ENCODE measurements at regions not wholly inside any gene's neighbourhood (a gene's known extent, or its start where the extent isn't known, plus 50 kb on each side); places are given as distances from the start of the nearest gene placed in this dataset.

GRCh38 chr4:115929373-115929772, 816.0 kb upstream of the NDST4 start:
- Histone ChIP-seq H2BK5ac (ENCODE audit: low read depth, low read length, poor library complexity, severe bottlenecking) (no peak overlapping the region), H2AK5ac (ENCODE audit: low read depth, low read length) (no peak overlapping the region), H2AFZ (replicated peaks; ENCODE audit: low read length, poor library complexity) (no peak overlapping the region), H3K14ac (replicated peaks; ENCODE audit: low read depth, low read length) (no peak overlapping the region), H4K91ac (ENCODE audit: insufficient read depth, low read depth, low read length) (no peak overlapping the region), H2AK9ac (replicated peaks; ENCODE audit: low read depth, low read length, poor library complexity) (no peak overlapping the region), H4K8ac (ENCODE audit: low read depth in 2 of 2, low read length in 2 of 2) (no peak overlapping the region), H3K4me2 (ENCODE audit: low read depth, low read length) (no peak overlapping the region), H2BK120ac (ENCODE audit: low read depth, low read length) (no peak overlapping the region), H3K27me3 (ENCODE audit: control insufficient read depth, insufficient read depth, low read length) (no peaks in the 10 kb centered on the region), H4K5ac (ENCODE audit: low read depth, low read length) (no peak overlapping the region), H3K9me1 (ENCODE audit: insufficient read depth, low read length) (no peaks in the 10 kb centered on the region), H3K36me3 (ENCODE audit: control insufficient read depth, insufficient read depth, low read length) (no peaks in the 10 kb centered on the region), H2BK20ac (ENCODE audit: low read depth, low read length) (no peak overlapping the region), H3K9me3 (ENCODE audit: control insufficient read depth, insufficient read depth, low read length) (peaks cover 2% of the 10 kb centered on the region; the same call in 1 of the 2 replicates), H2BK15ac (ENCODE audit: low read depth, low read length) (no peak overlapping the region), H3K4me1 (ENCODE audit: control insufficient read depth, insufficient read depth, low read length) (no peaks in the 10 kb centered on the region), H3K79me1 (ENCODE audit: low read depth in 1 of 2, low read length in 2 of 2) (no peaks in the 10 kb centered on the region), H3K23ac (ENCODE audit: low read depth, low read length) (no peak overlapping the region), H3K4me3 (ENCODE audit: insufficient read depth, low read depth, low read length) (no peak overlapping the region), H3K27ac (ENCODE audit: insufficient read depth, low read length) (no peak overlapping the region), H3K4ac (ENCODE audit: low read depth, low read length) (no peak overlapping the region), H3K56ac (ENCODE audit: extremely low read depth, insufficient read depth, low read length) (no peak overlapping the region), H3K18ac (ENCODE audit: low read depth, low read length) (no peak overlapping the region), H4K20me1 (ENCODE audit: insufficient read depth, low read length) (no peaks in the 10 kb centered on the region), H3K9ac (ENCODE audit: low read depth, low read length) (no peak overlapping the region)
- ATAC-seq (ENCODE audit: low read depth) (no peak), DNase-seq (no peak)
- dilution Hi-C loops (cut with HindIII; ENCODE audit: low sequenced_read_pairs, unreplicated experiment) (no loop called here), intact Hi-C loops (cut with micrococcal nuclease) (no loop called here), in situ Hi-C loops (cut with MboI; ENCODE audit: low sequenced_read_pairs) (no loop called here)
- TF ChIP-seq RAD21 (IDR thresholded peaks at IDR 0.05; ENCODE audit: low read length) (no peak), FOS (IDR thresholded peaks at IDR 0.05; ENCODE audit: low read depth, low read length) (no peak), NFE2L2 (IDR thresholded peaks at IDR 0.05; ENCODE audit: low read depth, low read length) (no peak), MAFK (IDR thresholded peaks at IDR 0.05; ENCODE audit: low read depth, low read length) (no peak), CEBPB (IDR thresholded peaks at IDR 0.05; ENCODE audit: low read depth, low read length) (no peak), POLR2A (IDR thresholded peaks at IDR 0.05; ENCODE audit: low read depth, low read length) (no peak), MXI1 (IDR thresholded peaks at IDR 0.05; ENCODE audit: borderline replicate concordance, low read depth, low read length) (no peak), CHD1 (IDR thresholded peaks at IDR 0.05; ENCODE audit: low read depth, low read length) (no peak), MAZ (IDR thresholded peaks at IDR 0.05; ENCODE audit: borderline replicate concordance, low read depth, low read length) (no peak), RFX5 (IDR thresholded peaks at IDR 0.05; ENCODE audit: low read depth, low read length) (no peak), BHLHE40 (IDR thresholded peaks at IDR 0.05; ENCODE audit: low read depth, low read length) (no peak), SMC3 (IDR thresholded peaks at IDR 0.05; ENCODE audit: low read depth, low read length) (no peak), RCOR1 (IDR thresholded peaks at IDR 0.05; ENCODE audit: insufficient replicate concordance, low read length) (no peak)
- TF ChIP-seq, protein P1, sequence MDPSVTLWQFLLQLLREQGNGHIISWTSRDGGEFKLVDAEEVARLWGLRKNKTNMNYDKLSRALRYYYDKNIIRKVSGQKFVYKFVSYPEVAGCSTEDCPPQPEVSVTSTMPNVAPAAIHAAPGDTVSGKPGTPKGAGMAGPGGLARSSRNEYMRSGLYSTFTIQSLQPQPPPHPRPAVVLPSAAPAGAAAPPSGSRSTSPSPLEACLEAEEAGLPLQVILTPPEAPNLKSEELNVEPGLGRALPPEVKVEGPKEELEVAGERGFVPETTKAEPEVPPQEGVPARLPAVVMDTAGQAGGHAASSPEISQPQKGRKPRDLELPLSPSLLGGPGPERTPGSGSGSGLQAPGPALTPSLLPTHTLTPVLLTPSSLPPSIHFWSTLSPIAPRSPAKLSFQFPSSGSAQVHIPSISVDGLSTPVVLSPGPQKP (IDR thresholded peaks at IDR 0.05; ENCODE audit: borderline replicate concordance, low read depth, low read length): no peak
- TF ChIP-seq, protein P2, sequence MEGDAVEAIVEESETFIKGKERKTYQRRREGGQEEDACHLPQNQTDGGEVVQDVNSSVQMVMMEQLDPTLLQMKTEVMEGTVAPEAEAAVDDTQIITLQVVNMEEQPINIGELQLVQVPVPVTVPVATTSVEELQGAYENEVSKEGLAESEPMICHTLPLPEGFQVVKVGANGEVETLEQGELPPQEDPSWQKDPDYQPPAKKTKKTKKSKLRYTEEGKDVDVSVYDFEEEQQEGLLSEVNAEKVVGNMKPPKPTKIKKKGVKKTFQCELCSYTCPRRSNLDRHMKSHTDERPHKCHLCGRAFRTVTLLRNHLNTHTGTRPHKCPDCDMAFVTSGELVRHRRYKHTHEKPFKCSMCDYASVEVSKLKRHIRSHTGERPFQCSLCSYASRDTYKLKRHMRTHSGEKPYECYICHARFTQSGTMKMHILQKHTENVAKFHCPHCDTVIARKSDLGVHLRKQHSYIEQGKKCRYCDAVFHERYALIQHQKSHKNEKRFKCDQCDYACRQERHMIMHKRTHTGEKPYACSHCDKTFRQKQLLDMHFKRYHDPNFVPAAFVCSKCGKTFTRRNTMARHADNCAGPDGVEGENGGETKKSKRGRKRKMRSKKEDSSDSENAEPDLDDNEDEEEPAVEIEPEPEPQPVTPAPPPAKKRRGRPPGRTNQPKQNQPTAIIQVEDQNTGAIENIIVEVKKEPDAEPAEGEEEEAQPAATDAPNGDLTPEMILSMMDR (conservative IDR thresholded peaks at IDR 0.05; ENCODE audit: low read depth, low read length): no peak
- TF ChIP-seq, protein P3, sequence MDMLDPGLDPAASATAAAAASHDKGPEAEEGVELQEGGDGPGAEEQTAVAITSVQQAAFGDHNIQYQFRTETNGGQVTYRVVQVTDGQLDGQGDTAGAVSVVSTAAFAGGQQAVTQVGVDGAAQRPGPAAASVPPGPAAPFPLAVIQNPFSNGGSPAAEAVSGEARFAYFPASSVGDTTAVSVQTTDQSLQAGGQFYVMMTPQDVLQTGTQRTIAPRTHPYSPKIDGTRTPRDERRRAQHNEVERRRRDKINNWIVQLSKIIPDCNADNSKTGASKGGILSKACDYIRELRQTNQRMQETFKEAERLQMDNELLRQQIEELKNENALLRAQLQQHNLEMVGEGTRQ (IDR thresholded peaks at IDR 0.05; ENCODE audit: low read depth, low read length): no peak
- no CpG with 5 or more reads among the region's 1 CpG for WGBS, 2 experiments (ENCODE audit: extremely low coverage in 2 of 2, insufficient read length in 1 of 2)
- POLR2A ChIA-PET (ENCODE audit: unreplicated experiment): no interaction called here
- CTCF ChIA-PET: no interaction called here
- BruUV-seq (replicated peaks): no TSS peak

Data from IMR-90 (cell line).